ENCODE measurements at regions not wholly inside any gene's neighbourhood (a gene's known extent, or its start where the extent isn't known, plus 50 kb on each side); places are given as distances from the start of the nearest gene placed in this dataset.

- Histone ChIP-seq H3K4me3 (ENCODE audit: control extremely low read depth in 1 of 5, extremely low read depth in 1 of 5, insufficient read depth in 1 of 5, low read depth in 2 of 5, low read length in 4 of 5) (no peak overlapping the region), H3K9ac (ENCODE audit: low read length) (no peak overlapping the region), H3K4me1 (ENCODE audit: control insufficient read depth in 2 of 2, insufficient read depth in 2 of 2, low read length in 2 of 2) (no peaks in the 10 kb centered on the region), H3K27me3 (replicated peaks in 1 of 4; ENCODE audit: control extremely low read depth in 1 of 4, control insufficient read depth in 3 of 4, insufficient read depth in 4 of 4, low read length in 3 of 4) (no peaks in the 10 kb centered on the region), H4K20me1 (ENCODE audit: control insufficient read depth, insufficient read depth, low read length, poor library complexity, severe bottlenecking) (no peaks in the 10 kb centered on the region), H3K27ac (ENCODE audit: low read length in 2 of 2) (no peak overlapping the region), H3K36me3 (replicated peaks in 1 of 2; ENCODE audit: control extremely low read depth in 1 of 2, control insufficient read depth in 1 of 2, extremely low read depth in 1 of 2, insufficient read depth in 2 of 2, low read length in 1 of 2) (no peaks in the 10 kb centered on the region), H3K4me2 (replicated peaks; ENCODE audit: low read depth, low read length, poor library complexity, severe bottlenecking) (no peak overlapping the region), H3K9me3 (ENCODE audit: control extremely low read depth in 1 of 3, control insufficient read depth in 2 of 3, insufficient read depth in 1 of 3, low read length in 2 of 3) (peaks cover 0 to 8% (median 0%) of the 10 kb centered on the region in 3 donors), H3K79me2 (ENCODE audit: control insufficient read depth, insufficient read depth, low read length) (no peaks in the 10 kb centered on the region), H2AFZ (ENCODE audit: insufficient read depth, low read depth, low read length, poor library complexity, severe bottlenecking) (no peak overlapping the region)
- H3K27ac Mint-ChIP-seq: no peak overlapping the region
- DNase-seq (no peak), ATAC-seq (ENCODE audit: low read depth) (no peak)
- H3K4me3 Mint-ChIP-seq: no peak overlapping the region
- no peak for TF ChIP-seq CTCF (IDR thresholded peaks at IDR 0.05)
- no peak for TF ChIP-seq EZH2 (IDR thresholded peaks at IDR 0.05; ENCODE audit: borderline replicate concordance, insufficient read depth, low read depth, low read length, poor library complexity, severe bottlenecking)
- ChIA-PET CTCF (no interaction called here), POLR2A (no interaction called here)
- no peaks in the 10 kb centered on the region for H3K9me3 Mint-ChIP-seq (ENCODE audit: insufficient read depth)
- no peaks in the 10 kb centered on the region for H3K4me1 Mint-ChIP-seq
- no peaks in the 10 kb centered on the region for H3K27me3 Mint-ChIP-seq
- intact Hi-C loops (cut with micrococcal nuclease): no loop called here
These were observed 389.4 kb upstream of the RGPD4 start for GRCh38 chr2:107437265-107437664.

GRCh38 chr2:107437807-107438206 is 388.9 kb upstream of the RGPD4 start:
- no peak overlapping the region for H3K4me3 ChIP-seq (ENCODE audit: control extremely low read depth in 1 of 5, extremely low read depth in 1 of 5, insufficient read depth in 1 of 5, low read depth in 2 of 5, low read length in 4 of 5)
- H3K79me2 ChIP-seq (ENCODE audit: control insufficient read depth, insufficient read depth, low read length): no peaks in the 10 kb centered on the region
- POLR2A ChIA-PET: no interaction called here
- H3K27ac ChIP-seq (ENCODE audit: low read length in 2 of 2): no peak overlapping the region
- Mint-ChIP-seq H3K9me3 (ENCODE audit: insufficient read depth) (no peaks in the 10 kb centered on the region), H3K4me3 (no peak overlapping the region), H3K4me1 (no peaks in the 10 kb centered on the region), H3K27me3 (no peaks in the 10 kb centered on the region), H3K27ac (no peak overlapping the region)
- H3K36me3 ChIP-seq (replicated peaks in 1 of 2; ENCODE audit: control extremely low read depth in 1 of 2, control insufficient read depth in 1 of 2, extremely low read depth in 1 of 2, insufficient read depth in 2 of 2, low read length in 1 of 2): no peaks in the 10 kb centered on the region
- TF ChIP-seq EZH2 (IDR thresholded peaks at IDR 0.05; ENCODE audit: borderline replicate concordance, insufficient read depth, low read depth, low read length, poor library complexity, severe bottlenecking) (no peak), CTCF (IDR thresholded peaks at IDR 0.05) (no peak)
- H3K4me2 ChIP-seq (replicated peaks; ENCODE audit: low read depth, low read length, poor library complexity, severe bottlenecking): no peak overlapping the region
- DNase-seq (no peak), ATAC-seq (ENCODE audit: low read depth) (no peak)
- no peak overlapping the region for H3K9ac ChIP-seq (ENCODE audit: low read length)
- WGBS (ENCODE audit: insufficient coverage): 67% methylated on average over 1 of the region's 2 CpGs
- no peak overlapping the region for H2AFZ ChIP-seq (ENCODE audit: insufficient read depth, low read depth, low read length, poor library complexity, severe bottlenecking)
- intact Hi-C loops (cut with micrococcal nuclease): no loop called here
- peaks cover 0 to 8% (median 0%) of the 10 kb centered on the region in 3 donors for H3K9me3 ChIP-seq (ENCODE audit: control extremely low read depth in 1 of 3, control insufficient read depth in 2 of 3, insufficient read depth in 1 of 3, low read length in 2 of 3)
- CTCF ChIA-PET: no interaction called here
- H3K27me3 ChIP-seq (replicated peaks in 1 of 4; ENCODE audit: control extremely low read depth in 1 of 4, control insufficient read depth in 3 of 4, insufficient read depth in 4 of 4, low read length in 3 of 4): no peaks in the 10 kb centered on the region
- H4K20me1 ChIP-seq (ENCODE audit: control insufficient read depth, insufficient read depth, low read length, poor library complexity, severe bottlenecking): no peaks in the 10 kb centered on the region
- H3K4me1 ChIP-seq (ENCODE audit: control insufficient read depth in 2 of 2, insufficient read depth in 2 of 2, low read length in 2 of 2): no peaks in the 10 kb centered on the region

All from B cell (primary cell).